ENCODE measurements at regions not wholly inside any gene's neighbourhood (a gene's known extent, or its start where the extent isn't known, plus 50 kb on each side); places are given as distances from the start of the nearest gene placed in this dataset.

GRCh38 chr1:50343323-50343722, 79.9 kb downstream of the DMRTA2 start:
- Histone ChIP-seq H3K4me1 (ENCODE audit: control insufficient read depth, low read length) (no peaks in the 10 kb centered on the region), H3K27me3 (ENCODE audit: control insufficient read depth, low read length) (peaks cover 11% of the 10 kb centered on the region; the same call in 1 of the 2 replicates), H3K4me3 (ENCODE audit: low read length) (no peak overlapping the region), H3K4me2 (ENCODE audit: low read length) (no peak overlapping the region), H3K9me3 (ENCODE audit: control insufficient read depth, insufficient read depth, low read length) (no peaks in the 10 kb centered on the region), H3K9me2 (replicated peaks; ENCODE audit: control insufficient read depth, low read length) (no peaks in the 10 kb centered on the region), H3F3A (ENCODE audit: control insufficient read depth, insufficient read depth) (no peaks in the 10 kb centered on the region), H3K27ac (ENCODE audit: low read depth, low read length) (no peak overlapping the region), H4K20me1 (ENCODE audit: control insufficient read depth, insufficient read depth, low read depth, low read length) (no peaks in the 10 kb centered on the region), H3K36me3 (ENCODE audit: control insufficient read depth, low read length) (no peaks in the 10 kb centered on the region), H3K79me2 (ENCODE audit: control insufficient read depth, low read length) (no peaks in the 10 kb centered on the region)
- TF ChIP-seq CTCF (IDR thresholded peaks at IDR 0.05; ENCODE audit: low read depth, low read length, poor library complexity, severe bottlenecking) = no peak
- no peak for TF ChIP-seq EZH2phosphoT487 (IDR thresholded peaks at IDR 0.05; ENCODE audit: borderline replicate concordance, low read length)

- peaks cover 13% of the 10 kb centered on the region; the same call in 1 of the 2 replicates for H3K27me3 ChIP-seq (ENCODE audit: control insufficient read depth, low read length)
- no peaks in the 10 kb centered on the region for H3K9me3 ChIP-seq (ENCODE audit: control insufficient read depth, insufficient read depth, low read length)
- no peaks in the 10 kb centered on the region for H3K9me2 ChIP-seq (replicated peaks; ENCODE audit: control insufficient read depth, low read length)
- H4K20me1 ChIP-seq (ENCODE audit: control insufficient read depth, insufficient read depth, low read depth, low read length) = no peaks in the 10 kb centered on the region
- H3K4me2 ChIP-seq (ENCODE audit: low read length) = no peak overlapping the region
- no peak overlapping the region for H3K27ac ChIP-seq (ENCODE audit: low read depth, low read length)
- H3K79me2 ChIP-seq (ENCODE audit: control insufficient read depth, low read length) = no peaks in the 10 kb centered on the region
- no peak overlapping the region for H3K4me3 ChIP-seq (ENCODE audit: low read length)
- no peaks in the 10 kb centered on the region for H3F3A ChIP-seq (ENCODE audit: control insufficient read depth, insufficient read depth)
- TF ChIP-seq CTCF (IDR thresholded peaks at IDR 0.05; ENCODE audit: low read depth, low read length, poor library complexity, severe bottlenecking) (no peak), EZH2phosphoT487 (IDR thresholded peaks at IDR 0.05; ENCODE audit: borderline replicate concordance, low read length) (no peak)
- no peaks in the 10 kb centered on the region for H3K36me3 ChIP-seq (ENCODE audit: control insufficient read depth, low read length)
- no peaks in the 10 kb centered on the region for H3K4me1 ChIP-seq (ENCODE audit: control insufficient read depth, low read length)
Observed at GRCh38 chr1:50342525-50342924, 80.7 kb downstream of the DMRTA2 start.

- Histone ChIP-seq H3K27ac (ENCODE audit: low read depth, low read length) (no peak overlapping the region), H3K36me3 (ENCODE audit: control insufficient read depth, low read length) (no peaks in the 10 kb centered on the region), H3K9me2 (replicated peaks; ENCODE audit: control insufficient read depth, low read length) (no peaks in the 10 kb centered on the region), H3K4me3 (ENCODE audit: low read length) (no peak overlapping the region), H3K9me3 (ENCODE audit: control insufficient read depth, insufficient read depth, low read length) (no peaks in the 10 kb centered on the region), H4K20me1 (ENCODE audit: control insufficient read depth, insufficient read depth, low read depth, low read length) (no peaks in the 10 kb centered on the region), H3K27me3 (ENCODE audit: control insufficient read depth, low read length) (peaks cover 16% of the 10 kb centered on the region), H3F3A (ENCODE audit: control insufficient read depth, insufficient read depth) (no peaks in the 10 kb centered on the region), H3K4me1 (ENCODE audit: control insufficient read depth, low read length) (0 out of 2 replicates have a peak, but pooled peaks cover 3% of the 10 kb centered on the region), H3K4me2 (ENCODE audit: low read length) (no peak overlapping the region), H3K79me2 (ENCODE audit: control insufficient read depth, low read length) (no peaks in the 10 kb centered on the region)
- TF ChIP-seq EZH2phosphoT487 (IDR thresholded peaks at IDR 0.05; ENCODE audit: borderline replicate concordance, low read length) = no peak
- no peak for TF ChIP-seq CTCF (IDR thresholded peaks at IDR 0.05; ENCODE audit: low read depth, low read length, poor library complexity, severe bottlenecking)
Observed at GRCh38 chr1:50335036-50335435, 88.2 kb downstream of the DMRTA2 start.

Data from DOHH2 (cell line).